HT1080 (cell line): ENCODE measurements at regions not wholly inside any gene's neighbourhood (a gene's known extent, or its start where the extent isn't known, plus 50 kb on each side); places are given as distances from the start of the nearest gene placed in this dataset.

Experiments
- DNase-seq: peaks from one replicate; pipeline ENCODE4 v3.0.0-alpha.2; 2015; ENCODE audit warnings: low read depth

DNA sequence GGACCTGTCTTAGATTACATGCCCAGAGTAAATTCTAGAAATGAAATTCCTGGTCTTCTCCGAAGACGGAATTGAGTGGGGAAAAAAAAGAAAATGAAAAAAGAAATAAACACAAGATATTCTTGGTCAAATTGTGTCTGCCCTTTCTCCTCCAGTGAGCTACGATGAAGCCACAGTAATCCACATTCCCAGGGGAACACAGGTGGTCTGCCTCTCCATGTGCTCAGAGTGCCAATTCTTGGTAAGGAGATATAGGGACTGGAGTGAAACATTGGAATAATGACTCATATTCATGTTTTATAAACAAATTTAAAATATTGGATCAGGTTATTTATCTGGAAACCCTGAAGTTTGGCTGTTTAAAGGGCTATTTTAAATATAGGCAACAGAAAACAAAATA is 54.2 kb upstream of the MGST2 start:
- DNase-seq = no peak

DNA sequence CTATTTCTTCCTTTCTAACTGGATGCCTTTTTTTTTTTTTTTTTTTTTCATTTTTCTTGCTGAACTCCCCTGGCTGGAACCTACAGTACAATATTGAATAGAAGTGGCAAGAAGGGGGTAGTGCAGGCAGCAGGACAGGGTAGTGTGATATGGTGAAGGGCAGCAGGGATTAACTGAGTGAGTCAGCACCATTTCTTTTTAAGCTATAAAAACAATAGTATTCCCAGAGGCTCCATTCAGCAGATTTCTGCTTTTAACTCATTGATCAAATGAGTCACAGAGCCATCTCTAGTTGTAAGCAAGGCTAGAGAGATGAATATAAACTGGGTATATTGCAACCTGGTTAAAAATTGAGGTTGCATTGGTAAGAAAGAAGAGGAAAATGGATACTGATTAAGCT is 53.6 kb upstream of the SETD7 start:
- DNase-seq = peak; percentile 87

GRCh38 chr4:139607502-139608060 is 51.6 kb upstream of the SETD7 start:
- no peak for DNase-seq

DNA sequence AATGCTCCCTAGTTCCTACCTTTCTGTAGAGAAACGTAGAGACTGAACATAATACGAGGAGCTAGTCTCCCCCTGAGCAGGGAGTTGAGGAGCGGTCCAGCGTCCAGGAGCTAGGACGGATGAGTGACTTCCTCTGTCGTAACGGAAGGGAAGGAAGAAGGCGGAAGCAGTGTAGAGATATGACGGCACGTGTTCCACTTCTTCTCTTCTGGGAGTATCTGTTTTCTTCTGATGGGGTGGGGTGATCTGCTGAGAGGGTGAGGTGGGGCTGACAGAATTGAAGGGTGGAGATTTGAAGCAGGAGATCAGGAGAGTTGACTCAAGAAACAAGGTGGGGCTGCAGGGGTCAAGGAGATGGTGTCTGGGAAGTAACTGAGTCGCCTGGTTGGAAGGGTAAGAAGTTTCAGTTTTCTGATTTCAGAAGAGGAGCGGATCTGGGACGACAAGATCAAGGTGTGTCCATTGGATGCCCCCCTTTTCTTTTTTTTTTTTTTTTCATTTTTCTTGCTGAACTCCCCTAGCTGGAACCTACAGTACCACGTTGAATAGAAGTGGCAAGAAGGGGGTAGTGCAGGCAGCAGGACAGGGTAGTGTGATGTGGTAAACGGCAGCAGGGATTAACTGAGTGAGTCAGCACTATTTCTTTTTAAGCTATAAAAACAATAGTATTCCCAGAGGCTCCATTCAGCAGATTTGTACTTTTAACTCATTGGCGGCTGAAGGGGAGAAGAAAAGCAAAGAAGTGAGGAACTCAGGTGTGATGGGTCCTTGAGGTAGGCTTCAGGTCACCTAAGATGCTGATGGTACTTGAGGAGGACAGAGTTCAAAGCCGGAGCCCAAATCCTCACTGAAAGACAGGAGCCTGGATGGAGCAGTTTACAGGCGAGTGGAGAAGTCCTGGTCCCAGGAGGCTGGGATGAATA is 50.8 kb upstream of the SETD7 start:
- DNase-seq = peak; percentile 71

- DNase-seq = no peak
Measured at GRCh38 chr4:139606103-139606502, 50.1 kb upstream of the SETD7 start.
